ENCODE measurements at regions not wholly inside any gene's neighbourhood (a gene's known extent, or its start where the extent isn't known, plus 50 kb on each side); places are given as distances from the start of the nearest gene placed in this dataset.

DNA sequence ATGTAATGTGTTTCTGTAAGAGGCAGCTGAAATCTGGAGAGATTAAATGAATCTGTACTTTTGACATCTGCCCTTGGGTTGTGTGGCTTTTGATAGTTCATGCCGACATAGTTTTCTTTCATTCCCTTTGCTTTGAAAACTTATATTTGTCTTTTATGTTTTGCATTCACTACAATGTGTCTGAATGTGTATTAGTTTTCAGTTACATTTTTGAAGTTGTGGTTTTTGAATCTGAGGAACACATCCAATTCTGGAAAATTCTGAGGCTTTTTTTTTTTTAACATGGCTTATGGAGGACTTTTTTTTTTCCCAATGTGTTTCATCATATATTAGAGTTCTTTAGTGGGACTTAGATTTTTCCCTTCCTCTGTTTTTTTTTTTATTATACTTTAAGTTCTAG lies 683.7 kb upstream of the SOX9 start:
- ATAC-seq = no peak
- Histone ChIP-seq H3K9me3 (no peaks in the 10 kb centered on the region), H3K27ac (no peak overlapping the region), H3K27me3 (ENCODE audit: low read depth) (no peaks in the 10 kb centered on the region), H3K4me1 (no peaks in the 10 kb centered on the region), H3K4me3 (no peak overlapping the region), H3K36me3 (no peaks in the 10 kb centered on the region)
- intact Hi-C loops (cut with DNase I) = no loop called here
- TF ChIP-seq, protein P1, sequence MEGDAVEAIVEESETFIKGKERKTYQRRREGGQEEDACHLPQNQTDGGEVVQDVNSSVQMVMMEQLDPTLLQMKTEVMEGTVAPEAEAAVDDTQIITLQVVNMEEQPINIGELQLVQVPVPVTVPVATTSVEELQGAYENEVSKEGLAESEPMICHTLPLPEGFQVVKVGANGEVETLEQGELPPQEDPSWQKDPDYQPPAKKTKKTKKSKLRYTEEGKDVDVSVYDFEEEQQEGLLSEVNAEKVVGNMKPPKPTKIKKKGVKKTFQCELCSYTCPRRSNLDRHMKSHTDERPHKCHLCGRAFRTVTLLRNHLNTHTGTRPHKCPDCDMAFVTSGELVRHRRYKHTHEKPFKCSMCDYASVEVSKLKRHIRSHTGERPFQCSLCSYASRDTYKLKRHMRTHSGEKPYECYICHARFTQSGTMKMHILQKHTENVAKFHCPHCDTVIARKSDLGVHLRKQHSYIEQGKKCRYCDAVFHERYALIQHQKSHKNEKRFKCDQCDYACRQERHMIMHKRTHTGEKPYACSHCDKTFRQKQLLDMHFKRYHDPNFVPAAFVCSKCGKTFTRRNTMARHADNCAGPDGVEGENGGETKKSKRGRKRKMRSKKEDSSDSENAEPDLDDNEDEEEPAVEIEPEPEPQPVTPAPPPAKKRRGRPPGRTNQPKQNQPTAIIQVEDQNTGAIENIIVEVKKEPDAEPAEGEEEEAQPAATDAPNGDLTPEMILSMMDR (IDR thresholded peaks at IDR 0.05) = no peak
- no peak for DNase-seq

DNA sequence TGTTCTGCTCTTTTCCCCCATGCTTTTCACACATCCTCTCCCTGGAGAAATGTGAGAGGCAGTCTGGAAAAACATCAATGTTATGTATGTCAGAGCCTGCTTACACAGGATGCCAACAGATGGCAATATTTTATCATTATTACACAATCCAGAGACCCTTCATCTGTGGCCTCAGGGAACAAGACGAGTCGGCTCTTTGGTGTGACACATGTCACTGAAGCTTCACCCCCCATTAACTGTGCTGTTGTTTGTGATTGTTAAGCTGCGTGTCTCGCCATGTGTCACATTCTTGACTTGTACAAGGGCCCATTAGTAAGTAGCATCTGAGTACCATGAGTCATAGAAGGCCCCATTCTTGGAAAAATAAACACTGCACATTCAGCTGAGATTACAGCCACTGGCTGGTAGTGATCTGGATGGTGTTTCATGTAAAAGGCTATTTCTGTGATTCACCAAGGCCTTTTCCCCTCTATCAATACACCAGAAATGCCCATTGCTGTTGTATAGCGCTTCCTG lies 682.1 kb upstream of the SOX9 start:
- intact Hi-C loops (cut with DNase I) = no loop called here
- Histone ChIP-seq H3K9me3 (no peaks in the 10 kb centered on the region), H3K27ac (no peak overlapping the region), H3K4me1 (no peaks in the 10 kb centered on the region), H3K27me3 (ENCODE audit: low read depth) (no peaks in the 10 kb centered on the region), H3K36me3 (no peaks in the 10 kb centered on the region), H3K4me3 (no peak overlapping the region)
- DNase-seq = no peak
- TF ChIP-seq, protein P1 (IDR thresholded peaks at IDR 0.05) = no peak
- ATAC-seq = peak; percentile 88 to 97

DNA sequence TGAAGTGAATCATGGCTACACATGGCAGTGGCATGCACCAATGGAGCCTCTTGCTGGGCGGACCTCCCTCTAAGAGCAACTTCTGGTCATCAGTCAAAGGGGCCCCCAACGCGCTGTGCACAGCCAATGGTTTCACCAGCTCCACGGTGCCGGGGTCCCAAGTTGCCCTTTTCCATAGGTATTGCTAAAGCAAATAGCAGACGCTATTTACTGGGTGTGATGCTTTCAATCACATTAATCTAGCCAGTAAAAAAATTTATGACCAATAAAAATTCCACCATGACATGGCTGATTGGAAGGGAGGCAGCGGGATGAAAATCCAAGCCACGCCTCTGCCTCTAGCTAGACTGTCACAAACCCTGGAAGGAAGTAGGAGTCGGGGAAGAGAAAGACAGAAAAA lies 680.3 kb upstream of the SOX9 start:
- H3K4me3 ChIP-seq = no peak overlapping the region
- intact Hi-C loops (cut with DNase I) = no loop called here
- H3K27ac ChIP-seq = no peak overlapping the region
- no peak for ATAC-seq
- no peaks in the 10 kb centered on the region for H3K27me3 ChIP-seq (ENCODE audit: low read depth)
- TF ChIP-seq, protein P1 (IDR thresholded peaks at IDR 0.05) = no peak
- no peaks in the 10 kb centered on the region for H3K9me3 ChIP-seq
- no peaks in the 10 kb centered on the region for H3K4me1 ChIP-seq
- no peaks in the 10 kb centered on the region for H3K36me3 ChIP-seq
- DNase-seq = no peak

DNA sequence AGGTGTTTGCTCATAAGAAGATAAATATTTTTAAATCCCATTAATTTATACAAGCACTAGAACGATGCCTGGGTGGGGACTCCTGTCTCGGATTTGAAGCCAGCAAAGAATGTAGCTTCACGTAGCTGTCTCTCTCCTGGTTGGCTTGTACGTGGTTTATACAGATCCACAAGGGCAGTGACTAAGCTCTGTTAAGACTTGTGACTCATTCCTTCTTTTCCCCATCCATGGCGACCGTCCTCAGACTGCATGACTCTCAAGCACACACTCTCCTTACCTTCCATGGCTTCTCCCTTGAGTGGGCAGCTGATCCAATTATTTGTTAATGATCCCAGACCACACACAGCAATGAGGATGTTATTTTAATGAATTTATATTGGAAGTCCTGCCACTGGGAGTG lies 679.7 kb upstream of the SOX9 start:
- H3K27ac ChIP-seq = no peak overlapping the region
- H3K9me3 ChIP-seq = no peaks in the 10 kb centered on the region
- no peaks in the 10 kb centered on the region for H3K36me3 ChIP-seq
- TF ChIP-seq, protein P1 (IDR thresholded peaks at IDR 0.05) = no peak
- H3K4me1 ChIP-seq = no peaks in the 10 kb centered on the region
- H3K27me3 ChIP-seq (ENCODE audit: low read depth) = no peaks in the 10 kb centered on the region
- no peak overlapping the region for H3K4me3 ChIP-seq
- DNase-seq = no peak
- intact Hi-C loops (cut with DNase I) = no loop called here
- ATAC-seq = no peak

DNA sequence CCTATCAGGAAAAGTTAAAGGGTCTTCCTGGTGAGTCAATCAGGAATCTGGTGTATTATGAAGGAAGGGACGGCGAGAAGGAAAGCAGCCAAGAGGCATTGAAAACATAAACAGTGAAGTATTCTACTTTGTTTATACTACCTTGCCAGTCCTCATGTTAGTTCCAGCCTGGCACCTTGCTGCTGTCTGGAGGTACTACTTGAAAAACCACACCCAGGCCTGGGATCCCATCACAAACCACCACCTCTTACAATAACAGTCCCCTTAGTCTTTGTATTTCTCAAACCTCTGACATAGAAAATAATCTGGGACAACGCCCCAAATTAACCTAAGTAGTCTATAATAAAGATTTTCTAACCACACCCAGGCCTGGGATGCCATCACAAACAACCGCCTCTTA lies 676.7 kb upstream of the SOX9 start:
- DNase-seq (no peak), ATAC-seq (no peak)
- H3K27ac ChIP-seq = no peak overlapping the region
- TF ChIP-seq, protein P1 (IDR thresholded peaks at IDR 0.05) = no peak
- no peaks in the 10 kb centered on the region for H3K27me3 ChIP-seq (ENCODE audit: low read depth)
- H3K36me3 ChIP-seq = no peaks in the 10 kb centered on the region
- H3K4me1 ChIP-seq = no peaks in the 10 kb centered on the region
- no peak overlapping the region for H3K4me3 ChIP-seq
- intact Hi-C loops (cut with DNase I) = no loop called here
- H3K9me3 ChIP-seq = no peaks in the 10 kb centered on the region

All from lower lobe of right lung (tissue), 2 donors.